Upper lobe of left lung (tissue), 4 donors: ENCODE measurements at regions not wholly inside any gene's neighbourhood (a gene's known extent, or its start where the extent isn't known, plus 50 kb on each side); places are given as distances from the start of the nearest gene placed in this dataset.

ENCODE experiments used
- EP300 ChIP-seq, 4 donors: sonication (generic); formaldehyde crosslinking; IDR thresholded peaks; one replicate each; pipeline ENCODE4 v1.5.1; 2017; ENCODE audit warnings: antibody characterized with exemption in 4 of 4, control low read depth in 2 of 4
- TF ChIP-seq, protein P1 (sequence below), 6 experiments: fragments of 450-650 bp in 4 of 6; fragments of 200-600 bp in 2 of 6; sonication (generic) in 2 of 6; IDR thresholded peaks; one replicate each; pipeline ENCODE4 v1.5.1; 2016 to 2019; ENCODE audit warnings: antibody characterized with exemption in 6 of 6

GRCh38 chr9:106779796-106780195 is 83.2 kb upstream of the ZNF462 start:
- TF ChIP-seq, protein P1, sequence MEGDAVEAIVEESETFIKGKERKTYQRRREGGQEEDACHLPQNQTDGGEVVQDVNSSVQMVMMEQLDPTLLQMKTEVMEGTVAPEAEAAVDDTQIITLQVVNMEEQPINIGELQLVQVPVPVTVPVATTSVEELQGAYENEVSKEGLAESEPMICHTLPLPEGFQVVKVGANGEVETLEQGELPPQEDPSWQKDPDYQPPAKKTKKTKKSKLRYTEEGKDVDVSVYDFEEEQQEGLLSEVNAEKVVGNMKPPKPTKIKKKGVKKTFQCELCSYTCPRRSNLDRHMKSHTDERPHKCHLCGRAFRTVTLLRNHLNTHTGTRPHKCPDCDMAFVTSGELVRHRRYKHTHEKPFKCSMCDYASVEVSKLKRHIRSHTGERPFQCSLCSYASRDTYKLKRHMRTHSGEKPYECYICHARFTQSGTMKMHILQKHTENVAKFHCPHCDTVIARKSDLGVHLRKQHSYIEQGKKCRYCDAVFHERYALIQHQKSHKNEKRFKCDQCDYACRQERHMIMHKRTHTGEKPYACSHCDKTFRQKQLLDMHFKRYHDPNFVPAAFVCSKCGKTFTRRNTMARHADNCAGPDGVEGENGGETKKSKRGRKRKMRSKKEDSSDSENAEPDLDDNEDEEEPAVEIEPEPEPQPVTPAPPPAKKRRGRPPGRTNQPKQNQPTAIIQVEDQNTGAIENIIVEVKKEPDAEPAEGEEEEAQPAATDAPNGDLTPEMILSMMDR (IDR thresholded peaks at IDR 0.05), result no peak
- TF ChIP-seq EP300 (IDR thresholded peaks at IDR 0.05), result no peak
